CD4-positive, alpha-beta T cell (primary cell): ENCODE measurements at regions not wholly inside any gene's neighbourhood (a gene's known extent, or its start where the extent isn't known, plus 50 kb on each side); places are given as distances from the start of the nearest gene placed in this dataset.

Experiments
- ATAC-seq: fragments of 200-7000 bp; cut with Tn5 transposase; one replicate; pipeline ENCODE4 v1.10.0; 2022; ENCODE audit warnings: mild to moderate bottlenecking; ENCODE audit not compliant: poor library complexity
- CTCF ChIA-PET: fragments of 350-600 bp; sonication (Branson Sonifier 250); formaldehyde crosslinking; loops from one replicate; lab custom pipeline; 2021; ENCODE audit warnings: antibody characterized with exemption, inconsistent platforms; lab: Charles Lee
- POLR2A ChIA-PET: fragments of 350-600 bp; sonication (Branson Sonifier 250); formaldehyde crosslinking; loops from one replicate; lab custom pipeline; 2021; ENCODE audit warnings: antibody characterized with exemption, inconsistent platforms; lab: Charles Lee
- DNase-seq, 14 experiments: peaks; one replicate each; pipeline ENCODE4 v3.0.0-alpha.2; 2013 to 2020; ENCODE audit warnings: mixed read lengths in 2 of 14
- H3K27ac ChIP-seq, 2 donors: one replicate each; pipeline versions ENCODE4 v1.5.1 to v1.7.0; 2013; ENCODE audit warnings: low read length in 2 of 2, low read depth in 1 of 2, mild to moderate bottlenecking in 1 of 2
- H3K27me3 ChIP-seq, 2 experiments: 1 replicate in 1 of 2; 2 replicates in 1 of 2; pipeline versions ENCODE4 v1.6.1 to v1.7.0; 2013; ENCODE audit warnings: low read length in 2 of 2, control low read depth in 1 of 2, mild to moderate bottlenecking in 1 of 2, moderate library complexity in 1 of 2; ENCODE audit not compliant: insufficient read depth in 2 of 2, control insufficient read depth in 1 of 2
- H3K36me3 ChIP-seq: one replicate; pipeline ENCODE4 v1.6.1; 2013; ENCODE audit warnings: low read length, control low read depth; ENCODE audit not compliant: insufficient read depth
- H3K4me1 ChIP-seq: one replicate; pipeline ENCODE4 v1.6.1; 2013; ENCODE audit warnings: low read length, control low read depth; ENCODE audit not compliant: insufficient read depth
- H3K4me3 ChIP-seq: one replicate; pipeline ENCODE4 v1.5.1; 2013; ENCODE audit warnings: mild to moderate bottlenecking, low read length, moderate library complexity
- H3K9me3 ChIP-seq, 2 experiments: 1 replicate in 1 of 2; 2 replicates in 1 of 2; pipeline versions ENCODE4 v1.6.1 to v1.7.0; 2013; ENCODE audit warnings: low read length in 2 of 2, mild to moderate bottlenecking in 2 of 2, control low read depth in 1 of 2, moderate library complexity in 1 of 2; ENCODE audit not compliant: control insufficient read depth in 1 of 2, insufficient read depth in 1 of 2
- H3K27ac Mint-ChIP-seq: one replicate; pipeline ENCODE4 v1.8.0; 2020; ENCODE audit warnings: mixed read lengths
- H3K27me3 Mint-ChIP-seq: one replicate; pipeline ENCODE4 v1.8.0; 2021; ENCODE audit warnings: mixed read lengths
- H3K36me3 Mint-ChIP-seq: one replicate; pipeline ENCODE4 v1.8.0; 2021; ENCODE audit warnings: low read depth, mixed read lengths
- H3K4me1 Mint-ChIP-seq: one replicate; pipeline ENCODE4 v1.8.0; 2021; ENCODE audit warnings: low read depth, mixed read lengths
- H3K4me3 Mint-ChIP-seq: one replicate; pipeline ENCODE4 v1.8.0; 2020; ENCODE audit warnings: mild to moderate bottlenecking, mixed read lengths
- H3K9me3 Mint-ChIP-seq: one replicate; pipeline ENCODE4 v1.8.0; 2020; ENCODE audit warnings: mixed read lengths
- intact Hi-C, 2 experiments: fragments of 100-400 bp; cut with DNase I in 1 of 2; cut with micrococcal nuclease in 1 of 2; formaldehyde crosslinking; loops; one replicate each; pipeline versions ENCODE4 v1.15.1 to v1.9.0; 2023 to 2025; cut with DNase I, micrococcal nuclease
- TF ChIP-seq, protein P1 (sequence below): fragments of 200-600 bp; IDR thresholded peaks from one replicate; pipeline ENCODE4 v1.8.0; 2022; ENCODE audit warnings: antibody characterized with exemption, mild to moderate bottlenecking

DNA sequence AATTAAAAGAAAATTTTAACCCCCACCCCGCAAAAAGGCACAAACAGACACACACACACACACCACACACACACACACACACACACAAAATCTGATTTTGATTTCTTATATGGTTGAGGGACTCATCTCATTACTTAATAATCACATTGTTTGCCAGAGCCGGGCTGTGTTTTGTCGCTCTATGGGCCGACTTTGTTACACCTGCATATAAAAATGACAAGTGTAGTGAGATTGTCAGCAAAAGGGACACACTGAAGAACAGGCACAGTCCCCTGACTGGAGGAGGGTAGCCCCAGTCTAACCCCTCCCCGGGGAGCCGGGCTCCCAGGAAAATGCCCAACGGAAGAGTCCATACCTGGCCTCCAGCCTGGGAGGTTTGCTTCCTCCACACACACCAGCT, 221.6 kb downstream of the ENGASE start:
- Mint-ChIP-seq H3K27ac (no peak overlapping the region), H3K4me1 (no peaks in the 10 kb centered on the region), H3K9me3 (no peaks in the 10 kb centered on the region), H3K4me3 (no peak overlapping the region), H3K36me3 (no peaks in the 10 kb centered on the region), H3K27me3 (peaks cover 57% of the 10 kb centered on the region)
- no peak for DNase-seq
- no peaks in the 10 kb centered on the region for H3K4me1 ChIP-seq
- TF ChIP-seq, protein P1, sequence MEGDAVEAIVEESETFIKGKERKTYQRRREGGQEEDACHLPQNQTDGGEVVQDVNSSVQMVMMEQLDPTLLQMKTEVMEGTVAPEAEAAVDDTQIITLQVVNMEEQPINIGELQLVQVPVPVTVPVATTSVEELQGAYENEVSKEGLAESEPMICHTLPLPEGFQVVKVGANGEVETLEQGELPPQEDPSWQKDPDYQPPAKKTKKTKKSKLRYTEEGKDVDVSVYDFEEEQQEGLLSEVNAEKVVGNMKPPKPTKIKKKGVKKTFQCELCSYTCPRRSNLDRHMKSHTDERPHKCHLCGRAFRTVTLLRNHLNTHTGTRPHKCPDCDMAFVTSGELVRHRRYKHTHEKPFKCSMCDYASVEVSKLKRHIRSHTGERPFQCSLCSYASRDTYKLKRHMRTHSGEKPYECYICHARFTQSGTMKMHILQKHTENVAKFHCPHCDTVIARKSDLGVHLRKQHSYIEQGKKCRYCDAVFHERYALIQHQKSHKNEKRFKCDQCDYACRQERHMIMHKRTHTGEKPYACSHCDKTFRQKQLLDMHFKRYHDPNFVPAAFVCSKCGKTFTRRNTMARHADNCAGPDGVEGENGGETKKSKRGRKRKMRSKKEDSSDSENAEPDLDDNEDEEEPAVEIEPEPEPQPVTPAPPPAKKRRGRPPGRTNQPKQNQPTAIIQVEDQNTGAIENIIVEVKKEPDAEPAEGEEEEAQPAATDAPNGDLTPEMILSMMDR: no peak
- peaks cover 0 to 25% of the 10 kb centered on the region in 2 experiments for H3K9me3 ChIP-seq
- POLR2A ChIA-PET: no interaction called here
- H3K4me3 ChIP-seq: no peak overlapping the region
- no peak overlapping the region for H3K27ac ChIP-seq
- CTCF ChIA-PET: no interaction called here
- intact Hi-C loops: no loop called here
- ATAC-seq: no peak
- no peaks in the 10 kb centered on the region for H3K36me3 ChIP-seq
- peaks cover 12 to 21% of the 10 kb centered on the region in 2 experiments for H3K27me3 ChIP-seq

DNA sequence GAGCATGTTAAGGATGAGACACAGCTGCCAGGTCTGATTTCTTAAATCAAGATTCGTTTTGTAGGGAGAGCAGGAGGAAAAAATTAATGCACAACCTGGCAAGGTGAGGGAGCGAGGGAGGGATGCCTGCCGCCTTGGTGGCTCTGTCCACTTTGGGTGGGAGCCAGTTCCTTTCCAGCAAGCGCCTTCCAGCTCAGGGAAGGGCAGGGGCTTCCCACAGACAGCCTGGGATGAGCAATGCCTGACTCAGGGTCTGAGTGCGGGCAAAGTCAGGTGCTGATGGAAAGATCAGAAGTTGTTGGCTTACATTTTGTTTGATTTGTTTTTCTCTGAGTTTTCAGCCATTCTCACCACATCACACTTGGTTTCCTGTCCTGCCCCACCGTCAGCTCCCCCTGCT, 220.7 kb downstream of the ENGASE start:
- TF ChIP-seq, protein P1: no peak
- Histone ChIP-seq H3K4me1 (no peaks in the 10 kb centered on the region), H3K9me3 (peaks cover 0 to 25% of the 10 kb centered on the region in 2 experiments), H3K4me3 (no peak overlapping the region), H3K36me3 (no peaks in the 10 kb centered on the region), H3K27me3 (peaks cover 12 to 21% of the 10 kb centered on the region in 2 experiments), H3K27ac (no peak overlapping the region)
- Mint-ChIP-seq H3K9me3 (no peaks in the 10 kb centered on the region), H3K4me3 (no peak overlapping the region), H3K36me3 (no peaks in the 10 kb centered on the region), H3K27me3 (peaks cover 61% of the 10 kb centered on the region), H3K4me1 (no peaks in the 10 kb centered on the region), H3K27ac (no peak overlapping the region)
- DNase-seq (no peak), ATAC-seq (no peak)
- intact Hi-C loops: no loop called here
- ChIA-PET CTCF (no interaction called here), POLR2A (no interaction called here)

DNA sequence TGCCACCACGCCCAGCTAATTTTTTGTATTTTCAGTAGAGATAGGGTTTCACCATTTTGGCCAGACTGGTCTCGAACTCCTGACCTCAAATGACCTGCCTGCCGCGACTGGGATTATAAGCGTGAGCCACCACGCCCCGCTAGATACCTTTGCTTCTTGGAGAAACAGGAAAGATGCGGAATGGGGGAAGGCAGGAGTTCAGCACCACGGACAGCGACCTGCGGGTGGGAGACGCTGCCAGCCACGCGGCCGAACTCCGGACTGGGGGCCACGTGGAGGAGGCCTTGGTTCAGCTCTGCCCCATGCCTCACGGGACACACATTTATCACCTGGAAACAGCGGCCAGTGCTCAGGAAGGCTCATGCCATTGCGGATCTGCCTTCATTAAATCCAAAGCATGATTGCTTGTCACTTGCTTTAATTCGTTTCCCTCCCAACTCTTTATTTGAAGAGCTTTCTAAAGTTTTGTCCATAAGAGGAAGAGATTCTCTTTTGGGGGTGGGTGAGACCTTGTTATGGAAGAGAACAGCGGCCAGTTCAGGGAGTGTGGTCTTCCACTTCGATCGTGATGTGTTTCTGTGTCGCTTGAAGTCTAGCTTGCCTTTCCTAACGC, 219.9 kb downstream of the ENGASE start:
- TF ChIP-seq, protein P1: no peak
- Mint-ChIP-seq H3K27ac (no peak overlapping the region), H3K4me1 (no peaks in the 10 kb centered on the region), H3K4me3 (no peak overlapping the region), H3K27me3 (peaks cover 64% of the 10 kb centered on the region), H3K36me3 (no peaks in the 10 kb centered on the region), H3K9me3 (no peaks in the 10 kb centered on the region)
- peak; percentile 8 to 63 (median 22) for DNase-seq
- Histone ChIP-seq H3K27me3 (peaks cover 12 to 25% of the 10 kb centered on the region in 2 experiments), H3K9me3 (peaks cover 0 to 25% of the 10 kb centered on the region in 2 experiments), H3K27ac (no peak overlapping the region), H3K4me1 (no peaks in the 10 kb centered on the region), H3K4me3 (no peak overlapping the region), H3K36me3 (no peaks in the 10 kb centered on the region)
- intact Hi-C loops: no loop called here
- CTCF ChIA-PET: no interaction called here
- no peak for ATAC-seq
- POLR2A ChIA-PET: no interaction called here
